Spleen (tissue), 11 donors: ENCODE measurements at regions not wholly inside any gene's neighbourhood (a gene's known extent, or its start where the extent isn't known, plus 50 kb on each side); places are given as distances from the start of the nearest gene placed in this dataset.

Source experiments
- DNase-seq: peaks from one replicate; pipeline ENCODE4 v3.0.0-alpha.2; 2020
- H3K27ac ChIP-seq, 8 donors: fragments of 200-600 bp; sonication (generic) in 7 of 8; 1 replicate in 4 of 8; 2 replicates in 4 of 8; pipeline versions ENCODE4 v1.5.0 to v1.8.0; 2016 to 2021; ENCODE audit warnings: inconsistent platforms in 4 of 8, mild to moderate bottlenecking in 4 of 8, moderate library complexity in 1 of 8
- H3K27me3 ChIP-seq, 7 donors: fragments of 200-600 bp; sonication (generic) in 6 of 7; replicated peaks in 1 of 7; 1 replicate in 4 of 7; 2 replicates in 3 of 7; pipeline versions ENCODE4 v1.5.0 to v1.8.0; 2016 to 2021; ENCODE audit warnings: inconsistent platforms in 3 of 7, mild to moderate bottlenecking in 1 of 7
- H3K36me3 ChIP-seq, 6 donors: fragments of 200-600 bp; sonication (generic) in 5 of 6; 1 replicate in 4 of 6; 2 replicates in 2 of 6; pipeline versions ENCODE4 v1.5.0 to v1.8.0; 2016 to 2021; ENCODE audit warnings: inconsistent platforms in 2 of 6
- H3K4me1 ChIP-seq, 6 donors: fragments of 200-600 bp; sonication (generic) in 5 of 6; 1 replicate in 3 of 6; 2 replicates in 3 of 6; pipeline versions ENCODE4 v1.5.0 to v1.8.0; 2016 to 2021; ENCODE audit warnings: inconsistent platforms in 3 of 6
- H3K4me3 ChIP-seq, 8 donors: fragments of 200-600 bp; sonication (generic) in 7 of 8; 1 replicate in 4 of 8; 2 replicates in 4 of 8; pipeline versions ENCODE4 v1.5.0 to v1.8.0; 2016 to 2021; ENCODE audit warnings: inconsistent platforms in 4 of 8, mild to moderate bottlenecking in 4 of 8, moderate library complexity in 2 of 8
- H3K9me3 ChIP-seq, 8 donors: fragments of 200-600 bp; sonication (generic) in 7 of 8; 1 replicate in 4 of 8; 2 replicates in 4 of 8; pipeline versions ENCODE4 v1.5.0 to v1.8.0; 2016 to 2021; ENCODE audit warnings: inconsistent platforms in 4 of 8
- POLR2A ChIP-seq, 3 donors: fragments of 450-650 bp; IDR thresholded peaks; one replicate each; pipeline ENCODE4 v1.5.1; 2017; ENCODE audit warnings: antibody characterized with exemption in 3 of 3, mild to moderate bottlenecking in 1 of 3
- POLR2AphosphoS5 ChIP-seq, 3 donors: sonication (generic); formaldehyde crosslinking; IDR thresholded peaks; one replicate each; pipeline ENCODE4 v1.5.1; 2017; ENCODE audit warnings: antibody characterized with exemption in 3 of 3
- WGBS, 5 donors: extraction: QIAGEN DNeasy Blood & Tissue Kit in 3 of 5; methylation state at CpG; one replicate each; pipeline versions ENCODE4 v1.1.5 to v1.1.7; 2013 to 2018; 5-methylcytosine and 5-hydroxymethylcytosine counted together
- intact Hi-C: fragments of 100-400 bp; cut with DNase I; formaldehyde crosslinking; loops from one replicate; pipeline ENCODE4 v1.15.0; 2023; ENCODE audit warnings: low total_unique reads
- TF ChIP-seq, protein P1 (sequence below), 11 experiments: fragments of 200-600 bp in 7 of 11; fragments of 450-650 bp in 4 of 11; sonication (generic) in 4 of 11; IDR thresholded peaks in 8 of 11; conservative IDR thresholded peaks in 3 of 11; 1 replicate in 7 of 11; 2 replicates in 4 of 11; pipeline versions ENCODE4 v1.4.0 to v1.8.0; 2016 to 2021; ENCODE audit warnings: antibody characterized with exemption in 11 of 11, inconsistent platforms in 4 of 11, mild to moderate bottlenecking in 1 of 11
- donor health status: healthy with polysubstance abuse.
- donor health status: DM: no; HTN: no; CAD: no; lungs with moderate emphysema.
- donor health status: DM: no; HTN: no; CAD: no.
- donor health status: Bipolar disorder and iron deficiency.
- donor health status: healthy.
- donor health status: DM: no; HTN: no; CAD: no.
- donor health status: DM: yes; HTN: yes; CAD: no.

DNA sequence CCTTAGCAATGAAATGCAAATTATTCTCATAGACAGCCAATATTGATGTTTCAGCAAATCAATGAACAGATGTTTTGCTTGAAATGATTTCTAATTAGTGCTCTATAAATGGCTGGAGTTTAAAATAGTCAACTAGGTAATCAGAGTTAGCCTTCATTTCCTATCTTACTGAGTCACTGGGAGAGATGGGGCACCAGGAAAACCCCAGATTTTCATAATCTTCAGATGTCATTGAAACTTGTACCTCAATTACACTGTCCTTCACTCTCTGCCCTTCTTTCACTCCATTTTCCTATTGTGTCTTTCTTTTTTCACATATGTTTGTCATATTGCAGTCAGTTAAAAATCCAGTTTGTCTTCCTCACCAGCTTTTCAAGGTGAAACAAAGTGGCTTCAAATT, 92.7 kb downstream of the C12orf75 start:
- TF ChIP-seq POLR2A (IDR thresholded peaks at IDR 0.05) (no peak), POLR2AphosphoS5 (IDR thresholded peaks at IDR 0.05) (no peak)
- TF ChIP-seq, protein P1, sequence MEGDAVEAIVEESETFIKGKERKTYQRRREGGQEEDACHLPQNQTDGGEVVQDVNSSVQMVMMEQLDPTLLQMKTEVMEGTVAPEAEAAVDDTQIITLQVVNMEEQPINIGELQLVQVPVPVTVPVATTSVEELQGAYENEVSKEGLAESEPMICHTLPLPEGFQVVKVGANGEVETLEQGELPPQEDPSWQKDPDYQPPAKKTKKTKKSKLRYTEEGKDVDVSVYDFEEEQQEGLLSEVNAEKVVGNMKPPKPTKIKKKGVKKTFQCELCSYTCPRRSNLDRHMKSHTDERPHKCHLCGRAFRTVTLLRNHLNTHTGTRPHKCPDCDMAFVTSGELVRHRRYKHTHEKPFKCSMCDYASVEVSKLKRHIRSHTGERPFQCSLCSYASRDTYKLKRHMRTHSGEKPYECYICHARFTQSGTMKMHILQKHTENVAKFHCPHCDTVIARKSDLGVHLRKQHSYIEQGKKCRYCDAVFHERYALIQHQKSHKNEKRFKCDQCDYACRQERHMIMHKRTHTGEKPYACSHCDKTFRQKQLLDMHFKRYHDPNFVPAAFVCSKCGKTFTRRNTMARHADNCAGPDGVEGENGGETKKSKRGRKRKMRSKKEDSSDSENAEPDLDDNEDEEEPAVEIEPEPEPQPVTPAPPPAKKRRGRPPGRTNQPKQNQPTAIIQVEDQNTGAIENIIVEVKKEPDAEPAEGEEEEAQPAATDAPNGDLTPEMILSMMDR (IDR thresholded peaks at IDR 0.05 in 8 of 11, conservative IDR thresholded peaks at IDR 0.05 in 3 of 11): no peak
- H3K9me3 ChIP-seq: no peaks in the 10 kb centered on the region
- DNase-seq: no peak
- H3K36me3 ChIP-seq: no peaks in the 10 kb centered on the region
- H3K27ac ChIP-seq: no peak overlapping the region
- no peaks in the 10 kb centered on the region for H3K4me1 ChIP-seq
- no peak overlapping the region for H3K4me3 ChIP-seq
- intact Hi-C loops: loop anchor here (5.0 kb wide), 1 partner anchor 714 kb away; the partner anchor contains the start of gene NUAK1
- H3K27me3 ChIP-seq: peaks cover 0 to 37% (median 5%) of the 10 kb centered on the region in 7 donors

DNA sequence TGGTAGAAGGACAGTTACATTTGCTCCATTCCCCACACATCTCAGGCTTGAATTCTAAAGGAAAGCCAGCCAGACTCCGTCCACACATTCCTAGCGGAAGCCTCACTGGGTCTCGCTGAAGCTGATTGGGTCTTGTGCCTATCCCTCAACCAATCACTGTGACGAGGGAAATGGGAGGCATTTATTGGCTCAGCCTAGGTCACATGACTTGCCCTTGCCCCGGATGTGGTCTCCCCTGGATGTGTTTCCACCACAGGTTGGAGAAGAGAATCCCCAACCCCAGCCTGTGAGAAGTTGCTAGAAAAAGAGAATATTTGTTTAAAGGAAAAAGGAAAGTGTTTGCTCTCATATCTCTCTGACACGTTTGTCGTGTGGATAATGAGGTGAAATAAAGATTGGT, 93.4 kb downstream of the C12orf75 start:
- Histone ChIP-seq H3K36me3 (no peaks in the 10 kb centered on the region), H3K27me3 (peaks cover 0 to 44% (median 5%) of the 10 kb centered on the region in 7 donors), H3K27ac (no peak overlapping the region), H3K4me3 (no peak overlapping the region), H3K9me3 (no peaks in the 10 kb centered on the region), H3K4me1 (no peaks in the 10 kb centered on the region)
- no peak for TF ChIP-seq POLR2A (IDR thresholded peaks at IDR 0.05)
- TF ChIP-seq, protein P1 (IDR thresholded peaks at IDR 0.05 in 8 of 11, conservative IDR thresholded peaks at IDR 0.05 in 3 of 11): no peak
- TF ChIP-seq POLR2AphosphoS5 (IDR thresholded peaks at IDR 0.05): no peak
- no peak for DNase-seq
- intact Hi-C loops: loop anchor here (5.0 kb wide), 1 partner anchor 713 kb away; the partner anchor contains the start of gene NUAK1
- WGBS, 5 donors: 92 to 96% (median 94%) methylated on average over 7 of the region's 7 CpGs

DNA sequence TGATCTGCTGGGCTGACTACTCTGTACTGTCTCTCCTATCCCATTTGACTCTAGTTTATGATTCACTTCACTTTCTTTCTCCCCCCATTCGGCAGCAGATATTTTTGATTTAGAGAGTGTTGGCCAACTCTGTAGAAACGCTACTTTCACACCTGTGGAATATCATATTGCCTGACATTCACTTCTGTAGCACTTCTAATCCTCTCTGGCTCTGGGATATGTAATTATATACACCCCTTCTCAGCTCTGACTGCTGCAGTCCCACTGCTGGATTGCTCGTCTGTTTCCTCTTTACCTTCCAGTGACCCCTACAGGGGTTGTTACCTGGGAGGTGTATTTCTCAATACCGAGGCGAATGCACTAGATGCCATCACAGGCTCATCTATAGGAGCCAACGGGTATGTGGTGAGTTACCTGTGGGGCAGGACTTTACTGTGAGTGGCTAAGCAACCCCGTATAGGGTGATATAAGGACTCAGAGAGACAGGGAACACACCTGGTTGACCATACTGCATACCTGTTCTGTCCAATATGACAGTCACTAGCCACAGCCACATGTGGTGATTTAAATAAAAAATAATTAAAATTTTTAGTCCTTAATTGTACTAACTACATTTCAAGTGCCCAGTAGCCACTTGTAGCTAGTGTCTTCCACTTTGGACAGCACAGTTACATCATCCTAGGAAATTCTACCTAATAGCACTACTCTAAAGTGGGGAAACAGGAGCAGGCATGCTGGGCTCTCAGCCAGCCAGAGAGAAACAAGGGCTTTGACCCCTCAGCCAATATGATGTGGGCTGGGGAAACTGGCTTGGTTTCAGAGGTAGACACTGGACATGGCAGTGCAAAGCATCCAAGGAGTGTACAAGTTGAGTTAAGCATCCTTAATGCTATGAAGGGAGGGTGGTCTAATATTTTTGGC, 95.0 kb downstream of the C12orf75 start:
- intact Hi-C loops: no loop called here

DNA sequence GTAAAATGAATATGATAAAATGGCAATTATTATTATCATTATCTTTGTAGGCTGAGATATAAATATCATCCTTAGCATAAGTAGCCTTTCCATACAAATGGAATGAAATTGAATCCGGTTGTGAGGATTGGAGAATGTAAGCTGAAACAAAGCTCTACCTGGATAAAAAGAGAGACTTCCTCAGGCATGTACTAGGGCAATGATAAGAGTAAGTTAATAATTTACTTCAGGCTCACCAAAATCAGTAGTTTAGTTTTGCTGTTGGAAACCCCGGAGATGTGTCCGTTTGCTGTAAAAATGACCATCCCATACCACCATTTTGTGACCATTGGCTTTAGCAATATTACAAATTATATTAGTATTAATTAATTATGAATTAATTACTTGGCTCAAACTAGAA, 96.3 kb downstream of the C12orf75 start:
- no peaks in the 10 kb centered on the region for H3K4me1 ChIP-seq
- H3K36me3 ChIP-seq: no peaks in the 10 kb centered on the region
- intact Hi-C loops: no loop called here
- 92 to 97% (median 93%) methylated on average over 3 of the region's 3 CpGs for WGBS, 5 donors
- no peak overlapping the region for H3K27ac ChIP-seq
- no peak overlapping the region for H3K4me3 ChIP-seq
- no peaks in the 10 kb centered on the region for H3K9me3 ChIP-seq
- DNase-seq: no peak
- H3K27me3 ChIP-seq: peaks cover 0 to 50% (median 5%) of the 10 kb centered on the region in 7 donors
- TF ChIP-seq, protein P1 (IDR thresholded peaks at IDR 0.05 in 8 of 11, conservative IDR thresholded peaks at IDR 0.05 in 3 of 11): no peak
- no peak for TF ChIP-seq POLR2AphosphoS5 (IDR thresholded peaks at IDR 0.05)
- no peak for TF ChIP-seq POLR2A (IDR thresholded peaks at IDR 0.05)

More for the DNA sequence above, 95.0 kb downstream of the C12orf75 start:
- DNase-seq: no peak
- no peaks in the 10 kb centered on the region for H3K9me3 ChIP-seq
- TF ChIP-seq, protein P1 (IDR thresholded peaks at IDR 0.05 in 8 of 11, conservative IDR thresholded peaks at IDR 0.05 in 3 of 11): no peak
- TF ChIP-seq POLR2A (IDR thresholded peaks at IDR 0.05) (no peak), POLR2AphosphoS5 (IDR thresholded peaks at IDR 0.05) (no peak)
- H3K36me3 ChIP-seq: no peaks in the 10 kb centered on the region
- 84 to 93% (median 90%) methylated on average over 7 of the region's 7 CpGs for WGBS, 5 donors
- H3K27me3 ChIP-seq: peaks cover 0 to 39% (median 5%) of the 10 kb centered on the region in 7 donors
- no peak overlapping the region for H3K4me3 ChIP-seq
- no peak overlapping the region for H3K27ac ChIP-seq
- H3K4me1 ChIP-seq: no peaks in the 10 kb centered on the region
